ENCODE measurements at regions not wholly inside any gene's neighbourhood (a gene's known extent, or its start where the extent isn't known, plus 50 kb on each side); places are given as distances from the start of the nearest gene placed in this dataset.
"Not testable (repeated sequence)": the region's sequence is repeated elsewhere in the genome, so short reads cannot be mapped to it uniquely, and the experiment has no call there.

- H3K4me1 ChIP-seq (ENCODE audit: control insufficient read depth, insufficient read depth, low read length) = peaks cover 4% of the 10 kb centered on the region; the same call in 1 of the 2 replicates
- no peaks in the 10 kb centered on the region for H3K27me3 ChIP-seq (ENCODE audit: control insufficient read depth, insufficient read depth, low read length)
- no peak overlapping the region for H3K9ac ChIP-seq (ENCODE audit: low read length)
- H3K4me3 ChIP-seq (ENCODE audit: low read depth, low read length) = no peak overlapping the region
- H3K27ac ChIP-seq (ENCODE audit: low read depth, low read length) = no peak overlapping the region
- H3K36me3 ChIP-seq (ENCODE audit: control insufficient read depth, insufficient read depth, low read length) = no peaks in the 10 kb centered on the region
- H3K9me3 ChIP-seq (ENCODE audit: control insufficient read depth, insufficient read depth, low read depth, low read length) = no peaks in the 10 kb centered on the region
Observed at GRCh38 chr2:22076454-22076853, 952.7 kb downstream of the TDRD15 start.

GRCh38 chr2:22078701-22079100, 954.9 kb downstream of the TDRD15 start:
- Histone ChIP-seq H3K36me3 (ENCODE audit: control insufficient read depth, insufficient read depth, low read length) (no peaks in the 10 kb centered on the region), H3K4me3 (ENCODE audit: low read depth, low read length) (no peak overlapping the region), H3K4me1 (ENCODE audit: control insufficient read depth, insufficient read depth, low read length) (peaks cover 4% of the 10 kb centered on the region; the same call in 1 of the 2 replicates), H3K9me3 (ENCODE audit: control insufficient read depth, insufficient read depth, low read depth, low read length) (no peaks in the 10 kb centered on the region), H3K27ac (ENCODE audit: low read depth, low read length) (no peak overlapping the region), H3K9ac (ENCODE audit: low read length) (no peak overlapping the region), H3K27me3 (ENCODE audit: control insufficient read depth, insufficient read depth, low read length) (no peaks in the 10 kb centered on the region)

GRCh38 chr2:22079583-22079982, 955.8 kb downstream of the TDRD15 start:
- no peaks in the 10 kb centered on the region for H3K9me3 ChIP-seq (ENCODE audit: control insufficient read depth, insufficient read depth, low read depth, low read length)
- H3K4me1 ChIP-seq (ENCODE audit: control insufficient read depth, insufficient read depth, low read length) = peaks cover 4% of the 10 kb centered on the region; the same call in 1 of the 2 replicates
- H3K4me3 ChIP-seq (ENCODE audit: low read depth, low read length) = no peak overlapping the region
- no peaks in the 10 kb centered on the region for H3K36me3 ChIP-seq (ENCODE audit: control insufficient read depth, insufficient read depth, low read length)
- H3K27ac ChIP-seq (ENCODE audit: low read depth, low read length) = no peak overlapping the region
- no peak overlapping the region for H3K9ac ChIP-seq (ENCODE audit: low read length)
- H3K27me3 ChIP-seq (ENCODE audit: control insufficient read depth, insufficient read depth, low read length) = no peaks in the 10 kb centered on the region

- Histone ChIP-seq H3K27me3 (ENCODE audit: control insufficient read depth, insufficient read depth, low read length) (no peaks in the 10 kb centered on the region), H3K36me3 (ENCODE audit: control insufficient read depth, insufficient read depth, low read length) (no peaks in the 10 kb centered on the region), H3K9ac (ENCODE audit: low read length) (no peak overlapping the region), H3K9me3 (ENCODE audit: control insufficient read depth, insufficient read depth, low read depth, low read length) (no peaks in the 10 kb centered on the region), H3K4me3 (ENCODE audit: low read depth, low read length) (no peak overlapping the region), H3K27ac (ENCODE audit: low read depth, low read length) (no peak overlapping the region), H3K4me1 (ENCODE audit: control insufficient read depth, insufficient read depth, low read length) (no peaks in the 10 kb centered on the region)
Observed at GRCh38 chr2:22086726-22087125, 963.0 kb downstream of the TDRD15 start.

GRCh38 chr2:22103617-22104016, 979.8 kb downstream of the TDRD15 start:
- not testable (repeated sequence) for H3K9ac ChIP-seq (ENCODE audit: low read length); H3K4me1 ChIP-seq (ENCODE audit: control insufficient read depth, insufficient read depth, low read length); H3K27me3 ChIP-seq (ENCODE audit: control insufficient read depth, insufficient read depth, low read length); H3K9me3 ChIP-seq (ENCODE audit: control insufficient read depth, insufficient read depth, low read depth, low read length); H3K27ac ChIP-seq (ENCODE audit: low read depth, low read length); H3K4me3 ChIP-seq (ENCODE audit: low read depth, low read length); H3K36me3 ChIP-seq (ENCODE audit: control insufficient read depth, insufficient read depth, low read length)

- Histone ChIP-seq H3K9ac (ENCODE audit: low read length) (no peak overlapping the region), H3K4me3 (ENCODE audit: low read depth, low read length) (no peak overlapping the region), H3K36me3 (ENCODE audit: control insufficient read depth, insufficient read depth, low read length) (no peaks in the 10 kb centered on the region), H3K27ac (ENCODE audit: low read depth, low read length) (no peak overlapping the region), H3K9me3 (ENCODE audit: control insufficient read depth, insufficient read depth, low read depth, low read length) (no peaks in the 10 kb centered on the region), H3K27me3 (ENCODE audit: control insufficient read depth, insufficient read depth, low read length) (no peaks in the 10 kb centered on the region), H3K4me1 (ENCODE audit: control insufficient read depth, insufficient read depth, low read length) (no peaks in the 10 kb centered on the region)
Observed at GRCh38 chr2:22110244-22110651, 986.5 kb downstream of the TDRD15 start.

- H3K9me3 ChIP-seq (ENCODE audit: control insufficient read depth, insufficient read depth, low read depth, low read length) = no peaks in the 10 kb centered on the region
- H3K4me1 ChIP-seq (ENCODE audit: control insufficient read depth, insufficient read depth, low read length) = no peaks in the 10 kb centered on the region
- H3K9ac ChIP-seq (ENCODE audit: low read length) = no peak overlapping the region
- H3K27ac ChIP-seq (ENCODE audit: low read depth, low read length) = no peak overlapping the region
- no peak overlapping the region for H3K4me3 ChIP-seq (ENCODE audit: low read depth, low read length)
- H3K36me3 ChIP-seq (ENCODE audit: control insufficient read depth, insufficient read depth, low read length) = no peaks in the 10 kb centered on the region
- no peaks in the 10 kb centered on the region for H3K27me3 ChIP-seq (ENCODE audit: control insufficient read depth, insufficient read depth, low read length)
Observed at GRCh38 chr2:22124003-22124402, 1000.2 kb downstream of the TDRD15 start.

GRCh38 chr2:22126106-22126505, 1002.3 kb downstream of the TDRD15 start:
- Histone ChIP-seq H3K4me3 (ENCODE audit: low read depth, low read length) (no peak overlapping the region), H3K36me3 (ENCODE audit: control insufficient read depth, insufficient read depth, low read length) (no peaks in the 10 kb centered on the region), H3K27me3 (ENCODE audit: control insufficient read depth, insufficient read depth, low read length) (no peaks in the 10 kb centered on the region), H3K9ac (ENCODE audit: low read length) (no peak overlapping the region), H3K4me1 (ENCODE audit: control insufficient read depth, insufficient read depth, low read length) (no peaks in the 10 kb centered on the region), H3K9me3 (ENCODE audit: control insufficient read depth, insufficient read depth, low read depth, low read length) (no peaks in the 10 kb centered on the region), H3K27ac (ENCODE audit: low read depth, low read length) (no peak overlapping the region)

- H3K9ac ChIP-seq (ENCODE audit: low read length) = no peak overlapping the region
- no peaks in the 10 kb centered on the region for H3K4me1 ChIP-seq (ENCODE audit: control insufficient read depth, insufficient read depth, low read length)
Observed at GRCh38 chr2:22126978-22127377, 1003.2 kb downstream of the TDRD15 start.

GRCh38 chr2:22134421-22134820, 1010.7 kb downstream of the TDRD15 start:
- H3K4me3 ChIP-seq (ENCODE audit: low read depth, low read length) = no peak overlapping the region
- no peak overlapping the region for H3K9ac ChIP-seq (ENCODE audit: low read length)
- H3K36me3 ChIP-seq (ENCODE audit: control insufficient read depth, insufficient read depth, low read length) = no peaks in the 10 kb centered on the region
- no peaks in the 10 kb centered on the region for H3K27me3 ChIP-seq (ENCODE audit: control insufficient read depth, insufficient read depth, low read length)
- no peaks in the 10 kb centered on the region for H3K4me1 ChIP-seq (ENCODE audit: control insufficient read depth, insufficient read depth, low read length)
- H3K9me3 ChIP-seq (ENCODE audit: control insufficient read depth, insufficient read depth, low read depth, low read length) = no peaks in the 10 kb centered on the region
- no peak overlapping the region for H3K27ac ChIP-seq (ENCODE audit: low read depth, low read length)

More at GRCh38 chr2:22126978-22127377, 1003.2 kb downstream of the TDRD15 start:
- Histone ChIP-seq H3K36me3 (ENCODE audit: control insufficient read depth, insufficient read depth, low read length) (no peaks in the 10 kb centered on the region), H3K27ac (ENCODE audit: low read depth, low read length) (no peak overlapping the region), H3K27me3 (ENCODE audit: control insufficient read depth, insufficient read depth, low read length) (no peaks in the 10 kb centered on the region), H3K4me3 (ENCODE audit: low read depth, low read length) (no peak overlapping the region), H3K9me3 (ENCODE audit: control insufficient read depth, insufficient read depth, low read depth, low read length) (no peaks in the 10 kb centered on the region)

- Histone ChIP-seq H3K9me3 (ENCODE audit: control insufficient read depth, insufficient read depth, low read depth, low read length) (no peaks in the 10 kb centered on the region), H3K9ac (ENCODE audit: low read length) (no peak overlapping the region), H3K4me1 (ENCODE audit: control insufficient read depth, insufficient read depth, low read length) (no peaks in the 10 kb centered on the region), H3K36me3 (ENCODE audit: control insufficient read depth, insufficient read depth, low read length) (no peaks in the 10 kb centered on the region), H3K4me3 (ENCODE audit: low read depth, low read length) (no peak overlapping the region), H3K27me3 (ENCODE audit: control insufficient read depth, insufficient read depth, low read length) (no peaks in the 10 kb centered on the region), H3K27ac (ENCODE audit: low read depth, low read length) (no peak overlapping the region)
Observed at GRCh38 chr2:22136446-22136845, 1012.7 kb downstream of the TDRD15 start.

GRCh38 chr2:22143840-22144239, 1020.1 kb downstream of the TDRD15 start:
- H3K27me3 ChIP-seq (ENCODE audit: control insufficient read depth, insufficient read depth, low read length) = no peaks in the 10 kb centered on the region
- no peak overlapping the region for H3K4me3 ChIP-seq (ENCODE audit: low read depth, low read length)
- no peaks in the 10 kb centered on the region for H3K36me3 ChIP-seq (ENCODE audit: control insufficient read depth, insufficient read depth, low read length)
- no peak overlapping the region for H3K27ac ChIP-seq (ENCODE audit: low read depth, low read length)
- no peak overlapping the region for H3K9ac ChIP-seq (ENCODE audit: low read length)
- no peaks in the 10 kb centered on the region for H3K9me3 ChIP-seq (ENCODE audit: control insufficient read depth, insufficient read depth, low read depth, low read length)
- H3K4me1 ChIP-seq (ENCODE audit: control insufficient read depth, insufficient read depth, low read length) = peaks cover 16% of the 10 kb centered on the region

All from HUES6 (cell line).